GM12878 (cell line): ENCODE measurements at regions not wholly inside any gene's neighbourhood (a gene's known extent, or its start where the extent isn't known, plus 50 kb on each side); places are given as distances from the start of the nearest gene placed in this dataset.

ENCODE experiments used
- ATAC-seq: fragments of 200-7000 bp; cut with Tn5 transposase; 3 replicates; pipeline ENCODE4 v1.9.1; 2020; ENCODE audit warnings: mild to moderate bottlenecking, moderate library complexity
- BruUV-seq: library from RNA; stranded (reverse); fragments of 400-500 nt; replicated peaks from 2 replicates; lab custom pipeline; 2021; lab: Mats Ljungman, UMichigan
- CTCF ChIA-PET: fragments of 300-600 bp; sonication (Branson Sonifier 250); formaldehyde crosslinking; extraction: SDS; loops from one replicate; lab custom pipeline; 2021; ENCODE audit warnings: inconsistent platforms; lab: Yijun Ruan, JAX
- POLR2A ChIA-PET: fragments of 350-600 bp; formaldehyde crosslinking; extraction: SDS; loops from one replicate; lab custom pipeline; 2021; ENCODE audit warnings: inconsistent platforms; lab: Charles Lee
- RAD21 ChIA-PET: fragments of 300-600 bp; sonication (Branson Sonifier 250); formaldehyde crosslinking; loops from one replicate; lab custom pipeline; 2023; ENCODE audit warnings: antibody characterized with exemption; ENCODE audit not compliant: unreplicated experiment; lab: Charles Lee
- SMC1A ChIA-PET: fragments of 300-600 bp; sonication (Branson Sonifier 250); formaldehyde crosslinking; loops from one replicate; lab custom pipeline; 2023; ENCODE audit not compliant: unreplicated experiment, uncharacterized antibody; lab: Charles Lee
- DNase-seq: peaks from one replicate; pipeline ENCODE4 v3.0.0-alpha.2; 2011; ENCODE audit warnings: low read depth, low spot score
- FAIRE-seq: peaks from 3 replicates; lab custom pipeline; 2011; peaks lifted over from hg19 to GRCh38; lab: Jason Lieb, UNC
- H2AFZ ChIP-seq: 2 replicates; pipeline ENCODE4 v1.6.0; 2011; ENCODE audit warnings: low read depth, low read length, control low read depth; ENCODE audit not compliant: control insufficient read depth
- H3K27ac ChIP-seq: 2 replicates; pipeline ENCODE4 v1.5.1; 2011; ENCODE audit warnings: control low read depth; ENCODE audit not compliant: control insufficient read depth, insufficient read depth
- H3K27me3 ChIP-seq, 2 experiments: replicated peaks in 1 of 2; 2 replicates each; pipeline versions ENCODE4 v1.6.0 to v1.6.1; 2011; ENCODE audit warnings: low read length in 1 of 2; ENCODE audit not compliant: control insufficient read depth in 2 of 2, insufficient read depth in 2 of 2
- H3K36me3 ChIP-seq, 2 experiments: 2 replicates each; pipeline ENCODE4 v1.5.1; 2011; ENCODE audit warnings: low read length in 1 of 2; ENCODE audit not compliant: control insufficient read depth in 2 of 2, insufficient read depth in 2 of 2
- H3K4me1 ChIP-seq: 2 replicates; pipeline ENCODE4 v1.6.1; 2011; ENCODE audit warnings: mild to moderate bottlenecking, low read length, moderate library complexity, mixed read lengths; ENCODE audit not compliant: control insufficient read depth, insufficient read depth
- H3K4me2 ChIP-seq: 2 replicates; pipeline ENCODE4 v1.6.0; 2011; ENCODE audit warnings: control low read depth; ENCODE audit not compliant: control insufficient read depth, insufficient read depth
- H3K4me3 ChIP-seq: fragments of 200-600 bp; sonication (generic); 2 replicates; pipeline ENCODE4 v1.5.1; 2016
- H3K79me2 ChIP-seq: 2 replicates; pipeline ENCODE4 v1.6.0; 2011; ENCODE audit warnings: low read length; ENCODE audit not compliant: control insufficient read depth, insufficient read depth
- H3K9ac ChIP-seq: 2 replicates; pipeline ENCODE4 v1.8.0; 2011; ENCODE audit warnings: low read length, control low read depth, mixed read lengths; ENCODE audit not compliant: control insufficient read depth, insufficient read depth
- H3K9me3 ChIP-seq: replicated peaks from 3 replicates; pipeline ENCODE4 v1.5.1; 2011; ENCODE audit warnings: mild to moderate bottlenecking, low read length; ENCODE audit not compliant: control insufficient read depth, insufficient read depth
- H4K20me1 ChIP-seq: 2 replicates; pipeline ENCODE4 v1.6.0; 2011; ENCODE audit not compliant: control insufficient read depth, insufficient read depth
- ATF7 ChIP-seq: fragments of 450-650 bp; IDR thresholded peaks from 2 replicates; pipeline ENCODE4 v1.6.1; 2016; ENCODE audit warnings: low read depth, mild to moderate bottlenecking
- BCLAF1 ChIP-seq: fragments of 450-650 bp; IDR thresholded peaks from 2 replicates; pipeline ENCODE4 v1.6.1; 2017; ENCODE audit warnings: antibody characterized with exemption, mild to moderate bottlenecking, moderate library complexity
- EED ChIP-seq: sonication (generic); IDR thresholded peaks from 2 replicates; pipeline ENCODE4 v1.6.1; 2016; ENCODE audit warnings: antibody characterized with exemption, low read depth
- FOXK2 ChIP-seq: fragments of 450-650 bp; IDR thresholded peaks from 2 replicates; pipeline ENCODE4 v1.6.1; 2017; ENCODE audit warnings: mild to moderate bottlenecking, moderate library complexity
- IKZF1 ChIP-seq: fragments of 450-650 bp; conservative IDR thresholded peaks from 2 replicates; pipeline ENCODE4 v1.6.1; 2017; ENCODE audit warnings: antibody characterized with exemption, mild to moderate bottlenecking
- NBN ChIP-seq: fragments of 450-650 bp; IDR thresholded peaks from 2 replicates; pipeline ENCODE4 v1.6.1; 2016
- PAX8 ChIP-seq: fragments of 450-650 bp; IDR thresholded peaks from 2 replicates; pipeline ENCODE4 v1.6.1; 2017; ENCODE audit warnings: mild to moderate bottlenecking, moderate library complexity
- RAD51 ChIP-seq: fragments of 450-650 bp; IDR thresholded peaks from 2 replicates; pipeline ENCODE4 v1.6.1; 2016; ENCODE audit warnings: moderate library complexity, mild to moderate bottlenecking, inconsistent platforms
- STAT3 ChIP-seq: IDR thresholded peaks from 2 replicates; pipeline ENCODE4 v1.6.1; 2011; ENCODE audit warnings: low read depth, low read length, improper control_type of control experiment
- TCF7 ChIP-seq: IDR thresholded peaks from 2 replicates; pipeline ENCODE4 v1.6.1; 2014; ENCODE audit warnings: antibody characterized with exemption, borderline replicate concordance
- WGBS: methylation state at CpG from one replicate; pipeline ENCODE4 v1.1.6; 2016; ENCODE audit warnings: low lambda C conversion rate; ENCODE audit not compliant: insufficient replicate concordance, insufficient coverage; ENCODE audit errors: missing lambda C conversion rate; 5-methylcytosine and 5-hydroxymethylcytosine counted together
- in situ Hi-C: fragments of 300-500 bp; cut with MboI; formaldehyde crosslinking; loops from 9 replicates; pipeline ENCODE4 v1.14.3; 2018; ENCODE audit warnings: mixed read lengths
- intact Hi-C: fragments of 100-400 bp; cut with micrococcal nuclease; formaldehyde crosslinking; loops from one replicate; pipeline ENCODE4 v1.14.2; 2022; ENCODE audit not compliant: unreplicated experiment
- TF ChIP-seq, protein P1 (sequence below): fragments of 450-650 bp; IDR thresholded peaks from 2 replicates; pipeline ENCODE4 v1.6.1; 2017; ENCODE audit warnings: mild to moderate bottlenecking
- TF ChIP-seq, protein P2 (sequence below): fragments of 450-650 bp; IDR thresholded peaks from 2 replicates; pipeline ENCODE4 v1.6.1; 2018; ENCODE audit warnings: borderline replicate concordance, mild to moderate bottlenecking; ENCODE audit not compliant: partially characterized antibody
- TF ChIP-seq, protein P3 (sequence below): IDR thresholded peaks from 2 replicates; pipeline ENCODE4 v1.6.1; 2012; ENCODE audit warnings: improper control_type of control experiment, low read depth, low read length; ENCODE audit not compliant: insufficient replicate concordance

DNA sequence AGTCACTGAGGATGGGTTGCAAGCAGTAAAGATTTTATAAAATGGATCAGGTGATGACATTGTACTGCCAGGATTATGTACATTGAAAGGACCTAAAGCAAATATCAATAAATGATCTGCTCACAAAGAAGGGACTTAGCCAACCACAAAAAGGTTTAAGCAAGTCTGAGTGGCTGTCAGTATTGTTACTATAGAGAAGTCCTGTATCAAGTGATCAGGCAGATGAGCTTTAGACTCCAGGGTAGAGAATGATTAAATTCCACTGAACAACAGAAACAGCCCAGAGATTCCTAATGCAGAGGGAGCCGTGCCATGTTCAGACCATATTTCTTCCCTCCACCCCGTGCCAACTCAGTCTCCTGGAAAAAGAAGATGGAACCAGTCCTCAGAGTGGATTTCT, 138.9 kb downstream of the SETD4 start:
- no peak for FAIRE-seq
- POLR2A ChIA-PET: no interaction called here
- TF ChIP-seq STAT3 (no peak), EED (no peak), FOXK2 (no peak), BCLAF1 (no peak), IKZF1 (no peak), ATF7 (no peak), NBN (no peak), PAX8 (no peak), RAD51 (no peak), TCF7 (no peak)
- TF ChIP-seq, protein P1, sequence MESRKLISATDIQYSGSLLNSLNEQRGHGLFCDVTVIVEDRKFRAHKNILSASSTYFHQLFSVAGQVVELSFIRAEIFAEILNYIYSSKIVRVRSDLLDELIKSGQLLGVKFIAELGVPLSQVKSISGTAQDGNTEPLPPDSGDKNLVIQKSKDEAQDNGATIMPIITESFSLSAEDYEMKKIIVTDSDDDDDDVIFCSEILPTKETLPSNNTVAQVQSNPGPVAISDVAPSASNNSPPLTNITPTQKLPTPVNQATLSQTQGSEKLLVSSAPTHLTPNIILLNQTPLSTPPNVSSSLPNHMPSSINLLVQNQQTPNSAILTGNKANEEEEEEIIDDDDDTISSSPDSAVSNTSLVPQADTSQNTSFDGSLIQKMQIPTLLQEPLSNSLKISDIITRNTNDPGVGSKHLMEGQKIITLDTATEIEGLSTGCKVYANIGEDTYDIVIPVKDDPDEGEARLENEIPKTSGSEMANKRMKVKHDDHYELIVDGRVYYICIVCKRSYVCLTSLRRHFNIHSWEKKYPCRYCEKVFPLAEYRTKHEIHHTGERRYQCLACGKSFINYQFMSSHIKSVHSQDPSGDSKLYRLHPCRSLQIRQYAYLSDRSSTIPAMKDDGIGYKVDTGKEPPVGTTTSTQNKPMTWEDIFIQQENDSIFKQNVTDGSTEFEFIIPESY: no peak
- TF ChIP-seq, protein P2, sequence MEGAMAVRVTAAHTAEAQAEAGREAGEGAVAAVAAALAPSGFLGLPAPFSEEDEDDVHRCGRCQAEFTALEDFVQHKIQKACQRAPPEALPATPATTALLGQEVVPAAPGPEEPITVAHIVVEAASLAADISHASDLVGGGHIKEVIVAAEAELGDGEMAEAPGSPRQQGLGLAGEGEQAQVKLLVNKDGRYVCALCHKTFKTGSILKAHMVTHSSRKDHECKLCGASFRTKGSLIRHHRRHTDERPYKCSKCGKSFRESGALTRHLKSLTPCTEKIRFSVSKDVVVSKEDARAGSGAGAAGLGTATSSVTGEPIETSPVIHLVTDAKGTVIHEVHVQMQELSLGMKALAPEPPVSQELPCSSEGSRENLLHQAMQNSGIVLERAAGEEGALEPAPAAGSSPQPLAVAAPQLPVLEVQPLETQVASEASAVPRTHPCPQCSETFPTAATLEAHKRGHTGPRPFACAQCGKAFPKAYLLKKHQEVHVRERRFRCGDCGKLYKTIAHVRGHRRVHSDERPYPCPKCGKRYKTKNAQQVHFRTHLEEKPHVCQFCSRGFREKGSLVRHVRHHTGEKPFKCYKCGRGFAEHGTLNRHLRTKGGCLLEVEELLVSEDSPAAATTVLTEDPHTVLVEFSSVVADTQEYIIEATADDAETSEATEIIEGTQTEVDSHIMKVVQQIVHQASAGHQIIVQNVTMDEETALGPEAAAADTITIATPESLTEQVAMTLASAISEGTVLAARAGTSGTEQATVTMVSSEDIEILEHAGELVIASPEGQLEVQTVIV: no peak
- TF ChIP-seq, protein P3, sequence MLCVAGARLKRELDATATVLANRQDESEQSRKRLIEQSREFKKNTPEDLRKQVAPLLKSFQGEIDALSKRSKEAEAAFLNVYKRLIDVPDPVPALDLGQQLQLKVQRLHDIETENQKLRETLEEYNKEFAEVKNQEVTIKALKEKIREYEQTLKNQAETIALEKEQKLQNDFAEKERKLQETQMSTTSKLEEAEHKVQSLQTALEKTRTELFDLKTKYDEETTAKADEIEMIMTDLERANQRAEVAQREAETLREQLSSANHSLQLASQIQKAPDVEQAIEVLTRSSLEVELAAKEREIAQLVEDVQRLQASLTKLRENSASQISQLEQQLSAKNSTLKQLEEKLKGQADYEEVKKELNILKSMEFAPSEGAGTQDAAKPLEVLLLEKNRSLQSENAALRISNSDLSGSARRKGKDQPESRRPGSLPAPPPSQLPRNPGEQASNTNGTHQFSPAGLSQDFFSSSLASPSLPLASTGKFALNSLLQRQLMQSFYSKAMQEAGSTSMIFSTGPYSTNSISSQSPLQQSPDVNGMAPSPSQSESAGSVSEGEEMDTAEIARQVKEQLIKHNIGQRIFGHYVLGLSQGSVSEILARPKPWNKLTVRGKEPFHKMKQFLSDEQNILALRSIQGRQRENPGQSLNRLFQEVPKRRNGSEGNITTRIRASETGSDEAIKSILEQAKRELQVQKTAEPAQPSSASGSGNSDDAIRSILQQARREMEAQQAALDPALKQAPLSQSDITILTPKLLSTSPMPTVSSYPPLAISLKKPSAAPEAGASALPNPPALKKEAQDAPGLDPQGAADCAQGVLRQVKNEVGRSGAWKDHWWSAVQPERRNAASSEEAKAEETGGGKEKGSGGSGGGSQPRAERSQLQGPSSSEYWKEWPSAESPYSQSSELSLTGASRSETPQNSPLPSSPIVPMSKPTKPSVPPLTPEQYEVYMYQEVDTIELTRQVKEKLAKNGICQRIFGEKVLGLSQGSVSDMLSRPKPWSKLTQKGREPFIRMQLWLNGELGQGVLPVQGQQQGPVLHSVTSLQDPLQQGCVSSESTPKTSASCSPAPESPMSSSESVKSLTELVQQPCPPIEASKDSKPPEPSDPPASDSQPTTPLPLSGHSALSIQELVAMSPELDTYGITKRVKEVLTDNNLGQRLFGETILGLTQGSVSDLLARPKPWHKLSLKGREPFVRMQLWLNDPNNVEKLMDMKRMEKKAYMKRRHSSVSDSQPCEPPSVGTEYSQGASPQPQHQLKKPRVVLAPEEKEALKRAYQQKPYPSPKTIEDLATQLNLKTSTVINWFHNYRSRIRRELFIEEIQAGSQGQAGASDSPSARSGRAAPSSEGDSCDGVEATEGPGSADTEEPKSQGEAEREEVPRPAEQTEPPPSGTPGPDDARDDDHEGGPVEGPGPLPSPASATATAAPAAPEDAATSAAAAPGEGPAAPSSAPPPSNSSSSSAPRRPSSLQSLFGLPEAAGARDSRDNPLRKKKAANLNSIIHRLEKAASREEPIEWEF: no peak

More for the DNA sequence above, 138.9 kb downstream of the SETD4 start:
- no peaks in the 10 kb centered on the region for H3K4me1 ChIP-seq
- no peaks in the 10 kb centered on the region for H3K36me3 ChIP-seq
- H2AFZ ChIP-seq: no peak overlapping the region
- 19% methylated on average over 2 of the region's 2 CpGs for whole genome bisulfite sequencing
- ChIA-PET SMC1A (no interaction called here), CTCF (no interaction called here), RAD21 (no interaction called here)
- ATAC-seq (no peak), DNase-seq (no peak)
- in situ Hi-C loops: no loop called here
- no peaks in the 10 kb centered on the region for H3K9me3 ChIP-seq
- no peak overlapping the region for H3K9ac ChIP-seq
- BruUV-seq: no TSS peak
- intact Hi-C loops: no loop called here
- H3K79me2 ChIP-seq: no peaks in the 10 kb centered on the region
- no peak overlapping the region for H3K4me3 ChIP-seq
- no peak overlapping the region for H3K4me2 ChIP-seq
- no peak overlapping the region for H3K27ac ChIP-seq
- no peaks in the 10 kb centered on the region for H4K20me1 ChIP-seq
- H3K27me3 ChIP-seq: no peaks in the 10 kb centered on the region
